NK-92 (cell line): ENCODE measurements at regions not wholly inside any gene's neighbourhood (a gene's known extent, or its start where the extent isn't known, plus 50 kb on each side); places are given as distances from the start of the nearest gene placed in this dataset.

Experiments
- DNase-seq: peaks from one replicate; lab custom pipeline; 2025; ENCODE audit not compliant: unreplicated experiment; lab: John Stamatoyannopoulos, UW

GRCh38 chr1:25039229-25039628 lies 109.2 kb upstream of the RUNX3 start:
- no peak for DNase-seq

GRCh38 chr1:25038699-25039098 lies 108.6 kb upstream of the RUNX3 start:
- no peak for DNase-seq

GRCh38 chr1:25037174-25038074 lies 107.3 kb upstream of the RUNX3 start:
- DNase-seq = no peak

- DNase-seq = no peak
These were observed 106.1 kb upstream of the RUNX3 start for GRCh38 chr1:25036117-25036546.

- DNase-seq = no peak
These were observed 105.5 kb upstream of the RUNX3 start for GRCh38 chr1:25035523-25036116.

- DNase-seq = no peak
These were observed 104.9 kb upstream of the RUNX3 start for GRCh38 chr1:25034736-25035522.

- DNase-seq = no peak
These were observed 104.0 kb upstream of the RUNX3 start for GRCh38 chr1:25033828-25034705.

GRCh38 chr1:25033030-25033827 lies 103.2 kb upstream of the RUNX3 start:
- DNase-seq = no peak

GRCh38 chr1:25031966-25032667 lies 102.0 kb upstream of the RUNX3 start:
- no peak for DNase-seq

- no peak for DNase-seq
These were observed 101.5 kb upstream of the RUNX3 start for GRCh38 chr1:25031601-25031965.

GRCh38 chr1:25030674-25031589 lies 100.9 kb upstream of the RUNX3 start:
- DNase-seq = no peak

- no peak for DNase-seq
These were observed 99.9 kb upstream of the RUNX3 start for GRCh38 chr1:25030012-25030411.

- no peak for DNase-seq
These were observed 99.0 kb upstream of the RUNX3 start for GRCh38 chr1:25028907-25029599.

- DNase-seq = no peak
These were observed 98.5 kb upstream of the RUNX3 start for GRCh38 chr1:25028587-25028906.

- no peak for DNase-seq
These were observed 97.9 kb upstream of the RUNX3 start for GRCh38 chr1:25027822-25028586.

GRCh38 chr1:25026730-25027450 lies 96.8 kb upstream of the RUNX3 start:
- DNase-seq = no peak
